Heart left ventricle (tissue), 13 donors: ENCODE measurements at regions not wholly inside any gene's neighbourhood (a gene's known extent, or its start where the extent isn't known, plus 50 kb on each side); places are given as distances from the start of the nearest gene placed in this dataset.

Experiments
- POLR2A ChIP-seq, 2 donors: fragments of 450-650 bp; IDR thresholded peaks; one replicate each; pipeline ENCODE4 v1.6.1; 2017; ENCODE audit warnings: antibody characterized with exemption in 2 of 2, mild to moderate bottlenecking in 2 of 2, moderate library complexity in 2 of 2
- TF ChIP-seq, protein P1 (sequence below), 12 donors: fragments of 200-600 bp; sonication (generic) in 4 of 12; IDR thresholded peaks; one replicate each; pipeline versions ENCODE4 v1.5.0 to v1.8.0; 2018 to 2022; ENCODE audit warnings: antibody characterized with exemption in 12 of 12, mild to moderate bottlenecking in 5 of 12
- donor health status: ischemic (EF 13 %, LVEDD 7.1; RV severe dilation, severe dysfunction).
- donor health status: DM: no; HTN: yes; CAD: no.
- donor health status: DM: no; HTN: no; CAD: no.
- donor health status: ischemic (EF 25% LVEDD 6.9; RV normal size, moderate dysfunction).
- donor health status: ischemic (EF 25% LVEDD 5.7; RV mildly dilated, moderate dysfunction).
- donor health status: ischemic (EF 35%, LVEDD 5.7; RV mildly dilated, moderate dysfunction).
- donor health status: nonischemic (EF 11% LVEDD 7.7; RV severe dilation, severe dysfunction).
- donor health status: DM: yes; HTN: yes; CAD: no.
- donor health status: PGD.
- donor health status: ischemic (EF 29% LVEDD 5.4; RV normal size, mild dysfunction).
- donor health status: nonischemic (EF 23%, LVEDD 6.1; RV moderate dilation, normal function).

DNA sequence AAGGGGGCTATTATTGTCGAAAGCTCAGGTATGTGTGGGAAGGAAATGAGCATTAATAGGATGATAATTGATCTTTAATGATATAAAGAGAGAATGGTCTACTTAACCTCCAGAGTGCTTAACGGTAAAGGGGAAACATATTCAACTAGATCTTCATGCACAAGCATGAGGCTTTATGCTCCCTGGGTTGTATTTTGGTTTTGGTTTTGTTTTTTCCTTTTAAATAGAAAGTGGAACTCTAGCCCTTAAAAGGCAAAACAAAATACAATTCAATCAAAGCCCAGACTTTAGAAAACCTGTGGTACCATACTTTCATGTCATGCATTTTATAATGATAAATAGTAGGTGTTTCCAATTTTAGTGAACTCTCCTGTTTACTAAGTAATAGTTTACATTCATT lies 622.7 kb downstream of the METTL15 start:
- TF ChIP-seq, protein P1, sequence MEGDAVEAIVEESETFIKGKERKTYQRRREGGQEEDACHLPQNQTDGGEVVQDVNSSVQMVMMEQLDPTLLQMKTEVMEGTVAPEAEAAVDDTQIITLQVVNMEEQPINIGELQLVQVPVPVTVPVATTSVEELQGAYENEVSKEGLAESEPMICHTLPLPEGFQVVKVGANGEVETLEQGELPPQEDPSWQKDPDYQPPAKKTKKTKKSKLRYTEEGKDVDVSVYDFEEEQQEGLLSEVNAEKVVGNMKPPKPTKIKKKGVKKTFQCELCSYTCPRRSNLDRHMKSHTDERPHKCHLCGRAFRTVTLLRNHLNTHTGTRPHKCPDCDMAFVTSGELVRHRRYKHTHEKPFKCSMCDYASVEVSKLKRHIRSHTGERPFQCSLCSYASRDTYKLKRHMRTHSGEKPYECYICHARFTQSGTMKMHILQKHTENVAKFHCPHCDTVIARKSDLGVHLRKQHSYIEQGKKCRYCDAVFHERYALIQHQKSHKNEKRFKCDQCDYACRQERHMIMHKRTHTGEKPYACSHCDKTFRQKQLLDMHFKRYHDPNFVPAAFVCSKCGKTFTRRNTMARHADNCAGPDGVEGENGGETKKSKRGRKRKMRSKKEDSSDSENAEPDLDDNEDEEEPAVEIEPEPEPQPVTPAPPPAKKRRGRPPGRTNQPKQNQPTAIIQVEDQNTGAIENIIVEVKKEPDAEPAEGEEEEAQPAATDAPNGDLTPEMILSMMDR (IDR thresholded peaks at IDR 0.05) = no peak
- no peak for TF ChIP-seq POLR2A (IDR thresholded peaks at IDR 0.05)
